A673 (cell line): ENCODE measurements at regions not wholly inside any gene's neighbourhood (a gene's known extent, or its start where the extent isn't known, plus 50 kb on each side); places are given as distances from the start of the nearest gene placed in this dataset.

Source experiments
- EZH2 ChIP-seq: fragments of 200-600 bp; sonication (generic); IDR thresholded peaks from 2 replicates; pipeline ENCODE4 v1.6.1; 2017; ENCODE audit warnings: borderline replicate concordance, low read depth, mild to moderate bottlenecking, mixed read lengths, antibody characterized with exemption, low read length; ENCODE audit not compliant: poor library complexity, severe bottlenecking
- TF ChIP-seq, protein P1 (sequence below): fragments of 300-800, 200-600 bp; sonication (generic); conservative IDR thresholded peaks from 2 replicates; pipeline ENCODE4 v1.5.1; 2017; ENCODE audit warnings: low read depth, mild to moderate bottlenecking, antibody characterized with exemption, low read length, moderate library complexity, mixed read lengths

DNA sequence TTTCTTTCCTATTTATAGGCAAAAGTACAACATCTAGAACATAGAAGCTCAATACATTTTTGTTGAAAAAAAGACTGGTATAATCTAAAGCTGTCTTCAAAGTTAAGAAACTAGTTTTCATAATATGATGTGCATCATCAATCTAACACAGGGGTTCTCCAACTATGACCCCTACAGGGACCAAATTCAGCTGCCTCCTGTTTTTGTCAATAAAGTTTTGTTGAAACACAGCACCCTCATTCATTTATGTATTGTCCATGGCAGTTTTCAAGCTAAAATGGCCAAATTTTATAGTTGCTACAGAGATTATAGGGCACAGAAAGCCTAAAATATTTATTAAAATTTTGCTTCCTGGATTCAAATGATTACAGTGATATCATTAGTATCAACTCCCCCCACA lies 452.9 kb downstream of the CCER1 start:
- TF ChIP-seq, protein P1, sequence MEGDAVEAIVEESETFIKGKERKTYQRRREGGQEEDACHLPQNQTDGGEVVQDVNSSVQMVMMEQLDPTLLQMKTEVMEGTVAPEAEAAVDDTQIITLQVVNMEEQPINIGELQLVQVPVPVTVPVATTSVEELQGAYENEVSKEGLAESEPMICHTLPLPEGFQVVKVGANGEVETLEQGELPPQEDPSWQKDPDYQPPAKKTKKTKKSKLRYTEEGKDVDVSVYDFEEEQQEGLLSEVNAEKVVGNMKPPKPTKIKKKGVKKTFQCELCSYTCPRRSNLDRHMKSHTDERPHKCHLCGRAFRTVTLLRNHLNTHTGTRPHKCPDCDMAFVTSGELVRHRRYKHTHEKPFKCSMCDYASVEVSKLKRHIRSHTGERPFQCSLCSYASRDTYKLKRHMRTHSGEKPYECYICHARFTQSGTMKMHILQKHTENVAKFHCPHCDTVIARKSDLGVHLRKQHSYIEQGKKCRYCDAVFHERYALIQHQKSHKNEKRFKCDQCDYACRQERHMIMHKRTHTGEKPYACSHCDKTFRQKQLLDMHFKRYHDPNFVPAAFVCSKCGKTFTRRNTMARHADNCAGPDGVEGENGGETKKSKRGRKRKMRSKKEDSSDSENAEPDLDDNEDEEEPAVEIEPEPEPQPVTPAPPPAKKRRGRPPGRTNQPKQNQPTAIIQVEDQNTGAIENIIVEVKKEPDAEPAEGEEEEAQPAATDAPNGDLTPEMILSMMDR, result no peak
- TF ChIP-seq EZH2, result no peak
